A549 (cell line): ENCODE measurements at regions not wholly inside any gene's neighbourhood (a gene's known extent, or its start where the extent isn't known, plus 50 kb on each side); places are given as distances from the start of the nearest gene placed in this dataset.

Experiments used
- CTCF ChIP-seq: fragments of >200 bp; sonication (Bioruptor Twin); formaldehyde crosslinking; IDR thresholded peaks from 3 replicates; pipeline ENCODE4 v1.5.1; 2016
- EP300 ChIP-seq, 2 experiments: fragments of >200 bp; sonication (Bioruptor Twin); formaldehyde crosslinking; IDR thresholded peaks; 2 replicates in 1 of 2; 3 replicates in 1 of 2; pipeline ENCODE4 v1.6.1; 2016 to 2017
- REST ChIP-seq: fragments of 200-600 bp; sonication (generic); IDR thresholded peaks from 2 replicates; pipeline ENCODE4 v1.6.1; 2016; ENCODE audit warnings: antibody characterized with exemption, mild to moderate bottlenecking, moderate library complexity

- TF ChIP-seq EP300 (IDR thresholded peaks at IDR 0.05) (no peak), CTCF (no peak), REST (no peak)
These were observed 1071.4 kb upstream of the FAM98A start for GRCh38 chr2:34670482-34670881.
